GM19238 (cell line): ENCODE measurements at regions not wholly inside any gene's neighbourhood (a gene's known extent, or its start where the extent isn't known, plus 50 kb on each side); places are given as distances from the start of the nearest gene placed in this dataset.
"Not testable (repeated sequence)": the region's sequence is repeated elsewhere in the genome, so short reads cannot be mapped to it uniquely, and the experiment has no call there.

Experiments
- DNase-seq: peaks from one replicate; pipeline ENCODE4 v3.0.0; 2011; ENCODE audit warnings: low spot score; ENCODE audit not compliant: insufficient read length

DNA sequence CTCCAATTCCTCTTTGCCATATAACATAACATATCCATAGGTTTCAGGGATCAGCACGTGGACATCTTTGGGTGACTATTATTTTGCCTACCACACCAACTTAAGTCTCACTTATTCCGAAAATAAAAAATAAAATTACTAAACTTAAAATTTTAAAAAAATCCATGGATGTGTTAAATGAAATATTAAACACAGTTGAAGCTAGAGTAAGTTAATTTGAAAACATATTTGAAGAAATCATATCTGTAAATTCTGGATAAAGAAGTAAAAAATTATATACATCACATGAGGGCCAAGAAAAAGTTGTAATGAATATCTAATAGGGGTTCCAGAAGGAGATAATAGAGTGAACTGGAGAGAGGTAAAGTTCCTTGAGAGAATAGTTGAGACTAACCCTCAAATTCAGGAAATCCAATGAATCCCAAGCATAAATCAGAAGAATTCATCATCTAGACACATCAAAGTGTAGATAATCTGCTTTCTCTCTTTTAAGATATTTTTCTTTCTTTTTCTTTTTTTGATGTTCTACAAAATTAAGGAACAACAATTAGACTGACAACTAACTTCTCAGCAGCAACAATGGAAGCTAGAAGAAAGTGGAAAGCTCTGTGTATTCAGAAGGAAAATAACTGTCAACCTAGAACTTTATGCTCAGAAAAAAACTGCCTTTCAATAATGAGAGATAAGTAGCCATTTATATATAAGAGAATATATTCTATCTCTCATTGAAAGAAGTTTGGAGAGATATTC lies 147.4 kb downstream of the ABHD5 start:
- no peak for DNase-seq

DNA sequence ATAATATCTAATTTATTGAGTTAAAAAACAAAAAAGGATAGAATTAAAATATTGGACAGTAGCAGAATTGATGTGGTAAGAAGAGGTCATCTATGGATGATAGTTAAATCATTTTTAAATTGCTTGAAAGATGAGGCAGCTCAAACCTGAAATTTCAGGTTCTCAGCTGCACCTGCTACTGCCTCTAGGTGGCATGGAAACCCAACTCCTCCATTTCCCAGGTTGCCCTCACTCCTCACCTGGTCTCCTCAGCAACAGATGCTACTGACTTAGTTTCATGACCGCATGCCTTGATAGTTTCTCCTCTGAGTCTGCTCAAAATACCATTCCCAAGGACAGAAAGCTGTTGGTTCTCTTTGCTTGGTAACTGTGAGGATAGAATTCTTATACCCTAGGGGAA lies 148.1 kb downstream of the ABHD5 start:
- DNase-seq: no peak

DNA sequence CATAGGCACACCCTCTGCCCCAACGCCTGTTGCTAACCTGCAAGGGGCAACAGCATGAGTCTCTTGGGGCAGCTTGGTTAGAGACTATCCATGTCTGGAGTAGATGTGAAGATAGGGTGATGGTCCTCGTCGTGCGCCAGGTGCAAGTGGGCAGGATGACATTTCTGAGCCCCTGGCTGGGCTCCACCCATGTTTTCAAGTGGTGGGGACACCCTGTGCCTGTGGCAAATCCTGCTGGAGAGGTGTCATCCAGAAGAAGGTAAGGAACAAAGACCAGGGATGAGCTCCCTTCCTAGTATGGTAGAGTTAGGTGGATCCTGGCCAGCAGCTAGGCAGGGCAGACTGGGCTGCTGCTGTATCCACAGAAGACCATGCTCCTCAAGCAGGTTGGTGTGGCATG lies 152.6 kb downstream of the ABHD5 start:
- no peak for DNase-seq

DNA sequence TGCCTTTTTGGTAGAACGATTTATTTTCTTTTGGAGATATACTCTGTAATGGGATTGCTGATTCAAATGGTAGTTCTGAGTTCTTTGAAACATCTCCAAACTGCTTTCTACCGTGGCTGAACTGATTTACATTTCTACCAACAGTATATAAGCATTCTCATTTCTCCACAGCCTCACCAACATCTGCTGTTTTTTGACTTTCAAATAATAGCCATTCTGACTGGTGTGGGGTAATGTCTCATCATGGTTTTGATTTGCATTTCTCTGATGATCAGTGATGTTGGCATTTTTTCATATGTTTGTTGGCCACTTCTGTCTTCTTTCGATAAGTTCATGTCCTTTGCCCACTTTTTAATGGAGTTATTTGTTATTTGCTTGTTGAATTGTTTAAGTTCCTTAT lies 154.0 kb downstream of the ABHD5 start:
- no peak for DNase-seq

DNA sequence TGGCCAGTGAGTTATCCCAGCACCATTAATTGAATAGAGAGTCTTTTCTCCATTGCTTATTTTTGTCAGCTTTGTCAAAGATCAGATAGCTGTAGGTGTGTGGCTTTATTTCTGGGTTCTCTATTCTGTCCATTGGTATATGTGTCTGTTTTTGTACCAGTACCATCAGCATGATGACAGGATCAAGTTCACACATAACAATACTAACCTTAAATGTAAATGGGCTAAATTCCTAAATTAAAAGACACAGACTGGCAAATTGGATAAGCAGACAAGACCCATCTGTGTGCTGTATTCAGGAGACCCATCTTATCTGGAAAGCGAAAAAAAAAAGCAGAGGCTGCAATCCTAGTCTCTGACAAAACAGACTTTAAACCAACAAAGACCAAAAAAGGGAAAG lies 154.8 kb downstream of the ABHD5 start:
- DNase-seq: not testable (repeated sequence)

DNA sequence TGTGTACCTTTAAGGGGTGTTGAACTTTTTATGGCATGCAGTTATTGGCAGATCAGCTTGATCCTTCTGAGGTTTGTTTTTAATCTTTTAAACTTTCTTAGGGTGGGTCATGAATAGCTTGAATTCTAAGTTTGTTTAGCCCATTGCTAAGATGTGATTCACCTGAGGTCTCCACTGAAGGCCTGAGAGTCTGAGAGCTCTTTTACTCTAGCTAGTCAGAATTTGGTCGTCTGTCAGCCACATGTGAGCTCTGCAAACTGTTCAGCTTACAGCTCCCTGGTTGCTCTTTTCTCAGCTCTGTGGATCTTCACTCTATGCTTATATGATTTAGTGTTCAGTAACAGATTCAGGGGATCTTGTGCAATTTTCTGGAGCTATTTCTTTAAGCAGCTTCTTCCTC lies 161.3 kb downstream of the ABHD5 start:
- no peak for DNase-seq

DNA sequence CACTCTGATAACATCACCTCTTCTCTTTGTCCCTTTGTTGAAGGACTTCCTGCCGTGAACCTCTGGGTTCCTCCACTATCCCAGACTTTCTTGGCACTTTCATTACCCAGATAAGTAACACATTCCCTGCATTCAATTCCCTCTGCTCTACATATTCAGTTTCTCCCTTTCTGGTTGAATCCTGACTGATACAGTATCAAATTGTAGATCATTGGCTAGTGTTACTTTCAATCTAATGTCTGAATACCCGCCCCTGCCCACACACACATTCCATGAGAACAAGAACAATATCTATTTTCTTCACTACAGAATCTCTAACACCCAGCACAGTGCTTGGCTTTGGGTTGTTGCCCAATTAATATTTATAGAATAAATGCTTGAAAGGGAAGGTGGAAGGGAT lies 163.5 kb downstream of the ABHD5 start:
- DNase-seq: no peak

DNA sequence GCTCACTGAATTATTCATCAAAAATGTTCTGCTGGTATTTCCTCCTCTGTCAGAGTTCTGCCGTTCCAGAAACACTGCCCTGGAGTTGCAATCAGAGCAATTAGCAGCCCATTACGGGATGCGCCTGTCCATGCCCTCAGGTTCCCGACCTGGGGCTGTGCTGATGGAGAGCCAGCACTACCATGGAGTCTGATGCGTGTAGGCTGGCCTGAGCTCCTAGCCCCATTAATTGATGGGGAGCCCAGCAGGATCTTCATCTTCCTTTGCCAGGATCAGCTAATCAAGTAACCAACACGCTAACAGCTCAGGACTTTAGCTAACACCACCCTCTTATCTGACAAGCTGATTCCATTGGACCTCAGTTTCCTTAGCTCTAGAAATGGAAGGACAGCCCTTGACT lies 164.2 kb downstream of the ABHD5 start:
- DNase-seq: no peak

DNA sequence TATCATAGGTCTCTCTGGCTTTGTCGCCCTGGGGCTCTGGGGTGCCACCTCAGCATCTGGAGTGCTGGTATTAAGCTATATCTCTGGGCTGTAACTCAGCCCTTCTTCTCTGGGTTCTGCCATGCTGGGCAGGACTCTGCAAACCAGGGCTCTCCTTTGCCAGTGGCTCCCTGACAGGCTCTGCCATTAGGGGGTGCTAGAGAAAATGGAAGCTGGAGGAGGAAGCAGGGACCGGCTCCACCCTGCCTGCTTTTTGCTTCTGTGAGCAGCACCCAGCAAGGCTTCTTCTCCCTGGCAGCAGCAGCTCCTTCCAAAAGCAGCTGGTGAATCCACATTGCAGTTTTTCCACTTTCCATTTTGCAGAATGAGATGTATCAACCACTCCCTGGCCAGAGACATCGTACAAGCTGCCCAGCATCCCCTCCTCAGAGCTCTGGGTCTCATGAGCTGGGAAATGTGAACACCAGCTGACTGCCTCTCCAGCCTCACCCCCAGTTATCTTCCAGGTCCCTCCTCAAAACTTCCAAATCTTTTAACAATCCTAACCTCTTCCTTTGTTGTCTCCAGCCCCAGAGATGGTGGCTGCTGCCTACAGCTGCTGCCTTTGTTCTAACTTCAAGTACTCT lies 165.0 kb downstream of the ABHD5 start:
- DNase-seq: peak; percentile 19

DNA sequence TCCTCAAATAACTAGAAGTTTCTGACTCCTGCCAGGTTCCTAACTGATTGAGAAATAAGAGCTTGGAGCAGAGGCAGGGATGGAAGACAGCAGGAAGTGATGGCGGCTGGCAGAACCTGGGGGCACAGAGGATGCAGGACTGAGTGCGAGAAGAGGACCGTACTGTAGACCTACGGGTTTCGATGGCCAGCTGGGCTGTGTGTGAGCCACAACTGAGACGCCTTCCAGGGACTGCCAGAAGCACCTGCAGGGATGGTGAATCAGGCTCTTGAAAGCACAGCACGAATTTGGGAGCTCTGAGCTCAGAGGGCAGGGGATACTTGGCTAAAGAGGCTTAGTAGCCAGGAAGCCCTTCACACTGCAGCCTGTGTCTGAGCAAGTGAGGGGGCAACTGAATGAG lies 165.6 kb downstream of the ABHD5 start:
- DNase-seq: no peak

DNA sequence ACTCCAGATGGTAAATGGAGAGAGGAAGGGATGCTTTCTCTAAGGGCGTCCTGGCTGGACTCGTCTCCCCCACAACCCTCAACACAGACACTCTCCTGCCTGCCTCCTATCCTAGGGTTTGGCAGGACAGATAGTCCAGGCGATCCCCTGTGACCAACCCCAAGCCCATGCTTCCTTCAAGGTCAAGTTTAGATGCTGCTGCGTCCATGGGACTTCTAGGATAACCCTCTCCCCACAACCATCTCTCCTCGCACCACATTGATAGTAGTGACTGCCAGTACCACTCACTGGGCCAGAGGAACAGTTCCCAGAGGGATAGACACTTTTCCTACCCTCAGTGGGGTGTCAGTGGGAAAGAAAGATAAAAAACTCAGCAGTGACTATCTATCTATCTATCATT lies 166.0 kb downstream of the ABHD5 start:
- no peak for DNase-seq

DNA sequence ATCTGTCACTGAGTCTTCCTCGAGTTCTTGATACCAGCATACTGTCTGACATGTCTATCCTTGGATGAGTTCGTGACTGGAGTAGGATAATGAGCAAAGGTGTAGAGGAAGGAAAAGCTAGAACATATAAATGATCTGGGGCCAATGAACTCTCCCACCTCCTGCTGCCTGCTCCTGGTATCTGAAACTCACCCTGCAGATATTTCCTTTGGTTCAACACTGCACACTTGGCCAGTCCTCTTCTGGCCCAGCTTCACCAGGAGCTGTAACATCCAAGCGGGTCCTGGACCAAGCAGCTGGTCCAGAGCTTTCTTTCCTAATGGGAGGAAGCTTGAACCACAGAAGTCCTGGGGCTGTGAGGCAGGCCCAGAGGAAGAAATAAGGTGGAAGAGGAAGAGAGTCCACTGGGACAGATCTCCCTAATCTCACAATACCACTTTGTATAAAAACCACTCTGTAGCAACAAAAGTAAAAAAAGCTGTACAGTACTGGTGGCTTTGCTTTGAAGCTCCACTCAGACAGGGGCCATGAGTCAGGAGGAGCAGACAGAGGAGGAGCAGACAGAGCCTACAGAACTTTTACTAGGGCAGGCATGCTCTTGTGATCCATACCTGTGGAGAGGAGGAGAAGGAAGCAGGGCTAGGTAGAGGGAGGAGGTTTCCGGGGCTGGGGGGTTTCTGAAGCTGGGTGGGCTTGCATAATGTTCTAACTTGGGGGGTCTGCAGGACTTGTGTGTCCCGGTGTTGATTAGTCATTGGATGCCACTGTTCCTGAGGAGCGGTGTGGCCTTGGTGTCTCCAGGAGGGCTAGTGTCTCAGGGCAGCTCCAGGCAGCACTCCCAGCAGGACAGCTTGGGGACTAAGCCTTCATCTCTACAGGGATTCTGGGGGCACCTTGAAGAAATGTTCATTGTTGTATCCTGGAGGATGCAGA lies 166.9 kb downstream of the ABHD5 start:
- DNase-seq: no peak

DNA sequence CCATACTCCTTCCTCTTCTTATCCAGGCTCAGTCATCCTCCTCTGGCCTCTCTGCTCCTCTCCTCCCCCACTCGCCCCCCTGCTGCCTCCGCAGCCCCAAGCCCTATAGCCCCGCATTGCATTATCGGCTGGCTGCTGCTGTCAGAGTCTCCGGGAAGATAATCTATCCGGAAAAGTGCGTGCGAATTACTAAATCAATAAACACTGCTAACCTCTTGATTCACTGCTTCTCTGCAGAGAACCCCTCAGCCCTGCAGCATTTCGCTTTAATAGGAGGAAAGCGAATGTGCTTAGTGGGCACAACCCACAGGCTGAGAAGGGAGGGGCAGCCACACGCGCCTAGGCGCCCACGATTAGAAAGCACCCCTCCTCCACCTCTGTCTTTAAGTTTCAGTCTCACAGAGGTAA lies 167.6 kb downstream of the ABHD5 start:
- no peak for DNase-seq

DNA sequence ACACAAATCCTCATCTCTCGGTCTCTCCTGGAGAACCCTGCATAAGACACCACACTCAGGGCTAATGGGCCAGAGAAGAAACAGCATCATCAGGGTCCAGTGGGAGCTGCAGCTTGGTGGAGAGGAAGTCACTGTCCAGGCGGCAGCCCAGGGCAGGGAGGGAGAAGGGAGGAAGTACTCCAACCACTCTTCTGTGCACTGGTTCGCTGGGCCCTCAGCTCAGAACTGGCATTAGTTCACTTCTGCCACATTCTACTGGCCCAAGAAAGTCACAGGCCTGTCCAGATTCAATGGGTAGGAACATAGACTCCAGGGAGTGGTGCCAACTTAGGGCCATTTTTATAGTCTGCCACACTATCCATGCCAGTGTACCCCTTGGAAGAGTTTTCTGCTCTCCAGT lies 169.0 kb downstream of the ABHD5 start:
- DNase-seq: no peak

DNA sequence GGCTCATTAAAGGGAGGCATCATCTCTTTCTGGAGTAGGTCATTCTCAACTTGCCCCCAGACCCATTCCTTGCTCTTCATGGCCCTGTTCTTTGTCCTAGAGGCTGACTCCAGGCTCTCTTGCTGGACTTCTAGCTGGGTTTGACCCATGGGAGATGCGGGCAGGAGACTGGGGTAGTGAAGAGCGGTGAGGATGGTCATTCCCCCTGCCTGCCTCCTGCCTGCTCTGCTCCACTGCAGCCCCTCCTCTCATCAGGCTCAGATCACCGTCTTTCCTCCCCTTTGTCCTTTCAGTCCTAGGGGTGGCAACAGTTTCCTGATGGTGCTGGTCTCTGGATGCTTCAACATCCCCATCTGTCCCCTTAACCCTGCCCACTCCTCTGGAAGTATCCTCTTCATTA lies 170.9 kb downstream of the ABHD5 start:
- DNase-seq: no peak

DNA sequence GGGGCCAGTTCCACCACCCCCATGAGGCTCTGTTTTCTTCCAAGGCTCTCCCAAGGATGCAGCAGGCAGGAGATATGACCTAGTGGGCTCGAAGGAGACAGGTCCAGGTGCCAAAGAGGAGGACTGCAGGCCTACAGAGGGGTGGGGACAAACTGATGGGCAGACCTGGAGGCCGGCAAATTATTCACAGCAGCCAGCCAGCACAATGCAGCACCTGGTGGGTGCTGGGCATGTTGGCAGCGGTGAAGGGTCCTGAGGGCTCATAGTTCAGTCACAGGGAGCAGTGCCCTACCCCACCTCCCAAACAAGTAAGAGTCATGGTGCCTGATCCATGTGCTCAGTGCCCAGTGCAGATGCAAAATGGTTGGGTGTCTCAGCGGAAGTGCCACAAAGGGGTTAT lies 171.7 kb downstream of the ABHD5 start:
- no peak for DNase-seq

DNA sequence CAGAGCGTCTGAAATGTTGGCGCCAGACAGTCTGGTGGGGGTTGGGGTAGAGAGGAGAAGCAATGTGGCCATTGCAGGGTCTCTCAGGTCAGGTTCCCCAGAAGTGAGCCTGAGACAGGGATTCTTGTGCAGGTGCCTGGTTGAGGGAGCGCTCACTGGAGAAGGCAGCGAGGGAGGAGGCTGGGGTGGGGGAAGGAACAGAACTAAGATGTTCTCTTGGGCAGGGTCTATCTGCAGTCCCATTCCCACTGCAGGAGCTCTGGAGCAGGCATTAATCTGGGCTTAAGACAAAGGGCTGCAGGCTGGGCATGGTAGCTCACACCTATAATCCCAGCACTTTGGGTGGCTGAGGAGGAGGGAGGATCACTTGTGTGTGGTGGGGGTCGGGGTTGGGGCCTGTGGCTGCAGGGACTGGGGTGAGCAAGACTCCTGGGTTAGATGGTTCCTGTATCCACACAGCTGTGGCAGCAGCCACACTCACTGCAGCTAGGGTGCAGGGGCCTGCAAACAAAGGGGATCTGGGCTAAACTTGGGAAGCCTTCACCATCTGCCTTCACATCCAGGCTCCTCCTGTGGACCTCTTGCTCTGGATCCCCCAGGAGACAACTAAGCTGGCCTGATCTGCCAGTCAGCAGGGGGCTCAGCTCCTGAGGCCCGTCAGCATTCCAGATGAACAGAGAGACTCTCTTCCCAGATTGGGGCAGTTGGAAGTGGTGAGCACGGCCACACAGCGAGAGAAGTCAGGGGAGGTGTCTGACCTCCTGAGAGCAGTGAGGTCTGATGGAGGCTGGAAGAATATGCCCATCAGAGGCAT lies 172.5 kb downstream of the ABHD5 start:
- DNase-seq: no peak

DNA sequence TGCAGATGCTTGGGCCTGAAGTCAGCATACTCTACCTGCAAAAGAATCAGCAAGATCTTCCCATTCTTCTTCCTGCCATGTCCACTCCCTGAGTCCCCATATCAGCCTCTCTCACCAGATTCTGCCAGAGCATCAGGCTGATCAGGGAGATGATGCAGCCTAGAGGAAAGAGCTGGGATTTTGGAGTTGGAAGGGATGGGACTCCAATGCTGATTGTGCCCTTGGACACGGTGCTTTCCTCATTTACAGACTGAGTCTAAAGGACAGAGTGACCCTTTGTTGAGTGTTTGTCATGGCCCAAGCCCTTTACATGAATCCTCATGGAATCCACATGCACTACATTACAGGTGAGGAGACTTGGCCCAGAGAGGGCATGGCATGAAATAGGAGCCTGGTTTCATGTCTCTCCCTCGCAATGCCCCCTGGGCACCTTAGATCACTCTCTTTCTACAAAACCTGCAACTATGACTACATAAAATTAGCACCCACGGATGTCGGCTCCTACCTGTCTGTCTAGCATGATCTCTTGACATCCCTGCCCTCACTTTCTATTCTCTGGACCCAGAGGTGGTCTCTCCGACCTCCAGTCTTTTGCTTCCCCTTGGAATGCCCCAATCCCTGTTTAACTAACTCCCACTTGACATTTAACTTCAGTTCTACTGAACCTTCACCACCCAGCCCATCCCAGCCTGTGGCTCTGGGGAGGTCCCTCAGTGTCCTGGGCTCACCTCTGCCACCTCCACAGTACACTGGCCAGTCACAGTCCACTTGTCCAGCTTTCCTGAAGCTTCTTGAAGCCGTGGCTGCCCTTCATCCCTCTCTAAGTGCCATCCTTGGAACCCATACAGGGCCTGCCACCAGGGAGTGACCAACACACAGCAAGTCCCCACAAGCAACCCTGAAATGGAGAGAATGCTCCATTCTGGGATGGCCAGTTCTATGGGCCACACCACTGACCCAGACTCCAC lies 173.5 kb downstream of the ABHD5 start:
- no peak for DNase-seq

DNA sequence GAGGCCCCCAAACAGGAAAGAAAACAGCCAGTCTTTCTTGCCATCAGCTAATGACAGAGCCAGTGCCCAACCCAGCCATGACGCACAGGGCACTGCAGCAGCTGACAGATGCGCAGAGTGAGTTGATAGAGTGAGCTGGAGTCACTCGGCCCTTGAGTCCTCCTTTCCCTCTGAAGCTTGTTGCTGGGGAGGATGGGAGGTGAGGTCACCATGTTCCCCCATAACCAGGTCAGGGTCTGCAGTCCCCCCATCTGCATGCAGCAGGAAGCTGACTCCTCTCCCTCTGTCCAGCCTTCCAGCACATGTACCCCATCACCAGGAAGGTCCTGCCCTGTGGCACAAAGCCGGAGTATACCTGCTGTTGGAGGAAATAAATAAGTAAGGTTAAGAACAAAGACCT lies 174.6 kb downstream of the ABHD5 start:
- no peak for DNase-seq

DNA sequence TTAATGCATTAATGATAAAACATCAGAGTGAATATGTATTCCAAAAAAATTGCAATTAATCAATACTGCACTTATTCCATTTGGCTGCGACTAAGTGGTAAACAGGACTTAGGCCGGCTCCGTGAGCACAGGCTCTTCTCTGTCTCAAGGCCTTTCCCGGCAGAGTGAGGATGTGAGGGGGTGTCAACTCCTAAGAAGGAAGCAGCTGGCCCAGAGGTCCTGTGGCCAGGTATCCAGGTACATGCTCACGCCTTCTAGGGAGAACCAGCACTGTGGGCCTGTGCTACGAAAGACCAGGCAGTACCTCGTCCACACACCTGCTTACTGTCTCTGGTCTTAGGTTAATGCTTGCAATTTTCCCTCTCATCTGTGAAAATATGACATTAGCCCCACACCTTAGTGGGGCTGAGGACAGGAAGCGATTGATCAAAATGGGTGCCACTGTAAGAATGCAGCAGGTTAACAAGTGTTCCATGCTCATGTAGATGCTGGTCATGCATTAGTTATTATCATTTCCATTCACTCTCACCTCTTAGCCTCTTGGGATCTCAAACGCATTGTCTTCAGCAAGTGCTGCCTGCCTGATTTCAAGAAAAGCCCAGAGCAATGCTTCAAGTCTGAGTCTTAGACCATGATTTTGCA lies 175.3 kb downstream of the ABHD5 start:
- DNase-seq: no peak
